HG02678 (cell line): ENCODE measurements at regions not wholly inside any gene's neighbourhood (a gene's known extent, or its start where the extent isn't known, plus 50 kb on each side); places are given as distances from the start of the nearest gene placed in this dataset.
A peak's percentile ranks its signal among the peaks of the same experiment; 100 is the strongest.

Source experiments
- ATAC-seq: cut with Tn5 transposase; IDR thresholded peaks from one replicate; pipeline ENCODE4 v1.9.1; 2021; ENCODE audit warnings: mild to moderate bottlenecking, moderate library complexity; ENCODE audit not compliant: unreplicated experiment

DNA sequence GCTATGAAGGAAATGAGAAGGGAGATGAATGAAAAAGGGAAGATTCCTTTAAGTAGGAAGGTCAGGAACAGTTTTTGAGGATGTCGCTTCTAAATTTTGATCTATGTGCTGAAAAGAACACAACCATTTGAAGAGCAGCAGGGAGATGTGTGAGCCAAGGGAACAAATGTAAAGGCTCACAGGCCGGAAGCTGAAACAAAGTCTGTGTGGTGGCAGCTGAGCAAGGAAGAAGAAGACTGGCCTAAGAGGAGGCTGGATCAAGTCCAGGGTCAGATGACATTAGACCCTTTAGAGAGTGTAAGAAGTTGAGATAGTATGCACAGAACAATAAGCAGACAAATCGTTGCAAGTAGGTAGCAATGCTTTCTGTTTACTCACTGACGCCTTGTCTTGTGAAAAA is 1631.4 kb upstream of the TENM4 start:
- no peak for ATAC-seq

DNA sequence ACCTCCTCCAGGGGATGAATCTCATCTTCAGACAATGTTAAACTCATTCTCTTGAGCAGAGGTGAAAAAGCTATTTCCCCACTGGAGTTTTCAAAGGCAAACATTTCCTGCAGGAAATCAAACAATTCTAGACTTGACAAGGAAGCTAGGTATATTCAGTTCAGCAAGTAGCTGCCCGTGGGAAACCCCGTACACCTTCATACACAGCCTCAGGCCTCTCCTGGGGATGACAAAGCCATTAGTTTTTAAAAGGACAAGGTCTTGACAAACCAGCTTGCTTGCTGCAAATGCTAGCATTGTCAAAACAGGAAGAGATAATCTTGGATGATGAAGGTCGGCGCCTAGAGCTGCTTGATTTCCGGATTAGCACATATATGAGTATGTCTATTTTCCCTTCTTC is 1630.8 kb upstream of the TENM4 start:
- no peak for ATAC-seq

DNA sequence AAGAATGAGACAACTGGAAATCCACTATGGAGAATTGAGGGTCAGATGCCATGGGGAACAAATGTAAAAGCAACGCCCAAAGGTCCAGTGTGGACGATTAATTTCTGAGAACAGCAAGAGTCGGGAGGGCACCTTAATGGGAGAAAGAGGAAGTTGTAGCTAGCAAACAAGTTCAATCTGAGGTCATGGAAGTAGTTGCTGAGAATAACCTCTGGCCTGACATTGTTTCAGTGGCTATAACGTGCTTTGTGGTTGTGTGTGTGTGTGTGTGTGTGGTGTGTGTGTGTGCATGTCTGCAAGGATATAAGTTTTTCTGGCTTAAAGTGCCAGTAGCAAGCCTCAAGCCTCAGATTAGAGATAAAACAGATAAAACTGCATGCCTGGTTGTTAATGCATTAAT is 1630.1 kb upstream of the TENM4 start:
- no peak for ATAC-seq

GRCh38 chr11:81059356-81059755 is 1618.5 kb upstream of the TENM4 start:
- ATAC-seq, result no peak

DNA sequence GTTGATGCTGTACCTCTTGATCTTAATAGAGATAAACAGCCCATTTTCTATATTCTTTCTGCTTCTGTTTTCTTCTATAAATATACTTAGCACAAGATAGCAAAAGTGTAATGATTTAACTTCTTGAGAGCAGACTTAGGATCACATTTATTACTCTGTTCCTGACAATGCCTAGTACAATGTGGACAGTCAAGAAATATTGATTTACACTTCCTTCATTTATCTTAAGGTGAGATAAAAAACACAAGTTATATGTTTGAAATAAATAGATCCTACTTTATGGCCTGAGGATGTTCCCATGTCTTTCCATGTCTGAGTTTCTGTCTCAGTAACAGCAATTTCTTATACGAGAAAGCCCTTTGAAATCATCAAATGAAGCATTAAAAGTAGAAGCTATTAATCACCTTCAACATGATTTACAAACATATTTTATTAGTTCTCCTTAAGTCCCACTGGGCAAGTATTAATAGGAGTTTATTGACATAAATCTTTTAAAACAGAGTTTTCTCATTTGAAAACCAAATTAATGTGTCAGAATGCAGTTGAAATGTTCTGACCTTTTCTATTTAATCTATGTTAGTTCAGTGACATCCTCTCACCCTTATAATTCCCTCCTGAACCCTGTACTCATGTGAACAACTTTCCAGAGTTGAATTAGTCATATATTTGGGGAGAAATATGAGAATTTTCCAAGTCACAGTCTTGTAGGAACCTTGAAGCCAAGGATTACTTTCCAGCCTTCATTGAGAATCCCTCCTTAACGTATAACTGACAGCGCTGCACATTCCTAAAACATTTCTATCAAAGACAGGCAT is 1611.7 kb upstream of the TENM4 start:
- no peak for ATAC-seq

GRCh38 chr11:81039916-81040524 is 1599.2 kb upstream of the TENM4 start:
- no peak for ATAC-seq

DNA sequence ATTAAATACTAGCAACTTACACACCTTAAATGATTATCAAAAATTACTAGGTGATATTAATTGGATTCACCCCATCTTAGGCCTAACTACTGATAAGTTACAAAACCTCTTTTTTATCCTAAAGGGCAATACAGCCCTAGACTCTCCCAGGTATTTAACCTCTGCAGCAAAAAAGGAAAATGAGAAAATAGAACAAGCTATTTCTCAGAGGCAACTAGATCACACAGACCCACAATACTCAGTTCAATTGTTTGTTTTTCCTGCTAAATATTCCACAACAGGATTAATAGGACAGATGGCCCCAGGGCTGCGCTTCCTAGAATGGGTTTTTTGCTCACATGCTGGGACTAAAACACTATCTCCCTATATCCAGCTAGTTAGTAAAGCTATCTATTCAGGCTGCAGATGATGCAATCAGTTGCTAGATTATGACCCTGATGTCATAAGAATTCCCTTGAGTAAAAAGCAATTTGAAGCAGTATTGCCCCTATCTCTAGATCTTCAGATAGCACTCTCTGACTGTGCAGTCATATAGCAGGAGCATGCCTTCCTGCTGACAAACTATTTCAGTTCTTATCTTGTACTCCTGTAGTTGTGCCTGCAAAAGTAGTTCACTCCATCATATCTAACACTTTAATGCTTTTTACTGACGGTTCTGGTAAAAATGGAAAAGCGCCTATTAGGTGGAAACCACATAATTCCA is 1595.5 kb upstream of the TENM4 start:
- ATAC-seq, result no peak

- no peak for ATAC-seq
Measured at GRCh38 chr11:81033779-81034540, 1593.1 kb upstream of the TENM4 start.

DNA sequence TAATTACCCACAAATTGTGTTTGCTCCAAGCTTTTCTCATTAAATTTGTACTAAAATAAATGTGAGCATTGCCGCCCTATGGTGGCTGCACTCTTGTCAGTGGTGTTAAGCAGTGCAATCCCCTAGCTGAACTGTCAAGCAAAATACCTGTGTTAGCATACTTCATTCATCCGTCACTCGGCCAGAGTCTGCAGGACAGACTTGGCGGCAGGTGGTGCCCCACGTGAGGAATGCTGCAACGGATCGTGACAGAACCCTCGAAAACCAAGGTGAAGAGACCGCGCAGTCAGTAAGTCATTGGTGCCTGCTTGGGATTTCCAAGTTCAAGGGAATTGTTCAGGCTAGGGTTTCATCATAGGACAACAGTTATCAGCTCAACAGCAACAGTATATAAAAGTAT is 1592.1 kb upstream of the TENM4 start:
- no peak for ATAC-seq

DNA sequence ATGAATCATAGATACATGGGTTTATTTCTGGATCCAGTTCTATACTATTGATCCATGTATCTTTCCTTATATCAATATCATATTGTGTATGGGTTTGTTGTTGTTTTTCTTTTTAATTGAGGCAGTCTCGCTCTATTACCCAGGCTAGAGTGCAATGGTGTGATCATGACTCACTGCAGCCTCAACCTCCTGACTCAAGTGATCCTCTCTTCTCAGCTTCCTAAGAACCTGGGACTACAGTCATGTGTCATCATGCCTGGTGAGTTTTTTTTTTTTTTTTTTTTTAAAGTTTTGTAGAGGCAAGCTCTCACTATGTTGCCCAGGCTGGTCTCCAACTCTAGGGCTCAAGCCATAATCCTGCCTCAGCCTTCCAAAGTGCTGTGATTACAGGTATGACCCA is 1589.4 kb upstream of the TENM4 start:
- no peak for ATAC-seq

DNA sequence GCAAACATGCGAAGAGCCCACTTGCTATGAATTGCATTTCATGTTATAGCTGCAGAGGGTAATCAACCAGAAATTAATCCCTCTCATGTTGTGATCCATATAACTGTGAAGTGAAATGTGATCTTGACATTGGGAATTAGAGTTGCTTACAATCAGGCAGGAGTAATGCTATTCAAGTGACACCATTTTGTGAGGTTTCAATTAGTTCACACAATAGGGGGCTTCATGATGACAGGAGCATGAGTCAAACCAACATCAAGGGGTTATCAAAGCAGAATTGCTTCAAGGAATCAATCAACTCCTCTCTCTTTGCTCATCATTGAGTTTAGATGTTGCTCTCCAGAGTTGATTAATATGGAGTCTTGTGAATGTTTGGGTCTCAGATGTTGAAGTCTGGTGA is 1585.2 kb upstream of the TENM4 start:
- ATAC-seq, result no peak

DNA sequence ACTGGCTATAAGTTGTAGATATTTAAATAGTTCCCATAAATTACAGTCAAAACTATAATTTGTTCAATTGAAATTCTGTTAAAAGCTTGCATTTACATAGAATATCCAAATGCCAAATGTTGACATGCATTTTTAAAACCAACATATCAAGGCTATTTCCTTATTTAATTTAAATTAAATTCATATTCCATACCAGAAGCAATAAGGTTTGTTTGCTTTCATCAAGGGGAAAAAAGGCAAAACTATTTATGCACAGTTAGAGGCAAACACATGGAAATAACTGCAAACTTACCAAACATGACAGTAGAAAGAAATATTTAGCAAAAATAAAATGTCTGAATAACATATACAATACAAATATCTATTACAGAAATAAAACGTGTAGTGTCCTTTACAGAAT is 1581.2 kb upstream of the TENM4 start:
- no peak for ATAC-seq

DNA sequence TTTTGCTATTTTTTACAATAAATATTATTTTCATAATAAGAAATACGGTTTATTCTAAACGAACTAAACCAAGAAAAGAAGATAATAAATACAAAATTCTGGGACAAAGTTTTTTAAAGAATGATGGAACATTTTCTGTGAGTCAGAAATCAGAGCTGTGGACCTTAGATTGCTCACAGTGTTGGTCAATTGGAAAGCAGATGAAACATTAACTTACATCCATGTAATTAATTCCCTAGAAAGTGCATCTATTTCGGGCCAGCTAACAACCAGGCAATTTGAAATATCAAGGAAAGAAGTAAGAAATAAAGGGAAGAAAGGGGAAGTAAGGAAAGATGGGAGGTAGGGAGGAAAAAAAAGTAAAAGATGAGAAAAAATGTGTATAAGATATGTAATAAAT is 1569.8 kb upstream of the TENM4 start:
- ATAC-seq, result no peak

DNA sequence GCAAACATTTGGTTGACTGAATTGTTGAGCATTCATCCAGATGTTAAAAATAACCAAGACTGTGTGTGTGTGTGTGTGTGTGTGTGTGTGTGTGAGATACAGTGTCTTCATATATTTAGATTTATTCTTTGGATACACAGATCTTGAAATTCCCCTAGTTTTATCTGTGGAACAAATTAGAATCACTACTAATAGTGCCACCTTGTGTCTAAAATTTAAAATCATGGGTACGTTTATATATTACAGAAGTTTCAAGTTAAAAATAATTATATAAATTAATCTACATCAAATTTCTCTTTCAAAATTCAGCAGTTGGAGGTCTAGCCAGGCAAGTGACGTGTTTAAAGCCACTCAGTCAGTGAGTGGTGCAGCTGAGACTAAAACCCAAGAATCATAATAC is 1566.2 kb upstream of the TENM4 start:
- no peak for ATAC-seq

DNA sequence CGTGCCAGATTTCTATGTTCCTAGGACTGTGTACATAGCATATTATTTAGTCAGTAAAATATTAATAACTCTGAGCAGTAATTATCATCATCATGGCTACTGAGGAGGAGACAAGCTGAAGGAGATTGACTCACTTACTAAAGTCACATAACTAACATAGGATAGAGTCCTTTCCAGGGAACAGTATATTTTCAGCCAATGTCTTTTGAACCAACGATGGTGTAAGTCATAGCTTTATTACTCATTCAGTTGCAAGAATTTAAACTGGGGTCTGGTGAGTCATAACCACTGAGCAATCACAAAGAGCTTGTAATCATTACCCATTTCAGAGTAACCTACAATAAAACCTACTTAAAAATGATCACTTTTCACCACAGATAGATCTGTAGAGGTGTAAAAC is 1564.8 kb upstream of the TENM4 start:
- ATAC-seq, result peak; percentile 55

DNA sequence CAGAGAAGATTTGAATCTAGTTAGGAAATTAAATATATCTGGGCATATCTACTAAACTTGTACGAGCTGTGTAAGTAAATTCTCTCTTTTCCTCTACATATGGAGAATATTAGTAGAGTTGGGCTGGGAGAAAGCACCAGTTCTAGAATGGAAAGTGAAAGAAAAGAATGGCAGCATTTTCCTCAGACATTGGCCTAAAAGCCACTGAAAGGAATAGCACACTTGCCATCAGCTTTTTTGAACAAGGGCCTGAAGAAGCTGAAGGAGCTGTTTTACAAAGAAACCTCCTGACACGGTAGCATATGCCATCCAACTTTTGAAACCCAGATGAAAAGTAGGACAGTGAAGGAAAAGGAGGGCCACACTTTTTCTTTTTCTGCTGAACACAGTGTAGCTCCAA is 1563.7 kb upstream of the TENM4 start:
- ATAC-seq, result no peak

GRCh38 chr11:81002374-81002773 is 1561.5 kb upstream of the TENM4 start:
- no peak for ATAC-seq

GRCh38 chr11:81000735-81001134 is 1559.9 kb upstream of the TENM4 start:
- ATAC-seq, result no peak

GRCh38 chr11:81000334-81000733 is 1559.5 kb upstream of the TENM4 start:
- no peak for ATAC-seq

DNA sequence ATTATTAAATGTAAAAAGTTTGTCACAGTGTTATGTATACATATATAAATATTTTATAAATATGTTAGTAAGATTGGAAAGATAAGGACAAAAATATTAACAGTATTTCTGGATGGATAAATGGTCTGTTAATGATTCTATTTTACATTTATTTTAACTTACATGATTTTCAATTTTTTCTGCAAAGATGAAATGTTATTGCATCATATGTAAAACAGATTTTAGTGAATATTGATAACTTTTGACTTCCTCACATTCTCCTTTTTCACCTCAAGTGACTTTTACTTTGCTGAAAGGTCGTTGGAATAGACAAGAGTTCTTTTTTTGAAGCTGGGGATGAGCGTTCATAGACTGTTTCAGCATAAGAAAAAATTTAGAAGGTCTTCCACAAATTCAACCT is 1554.7 kb upstream of the TENM4 start:
- ATAC-seq, result no peak

DNA sequence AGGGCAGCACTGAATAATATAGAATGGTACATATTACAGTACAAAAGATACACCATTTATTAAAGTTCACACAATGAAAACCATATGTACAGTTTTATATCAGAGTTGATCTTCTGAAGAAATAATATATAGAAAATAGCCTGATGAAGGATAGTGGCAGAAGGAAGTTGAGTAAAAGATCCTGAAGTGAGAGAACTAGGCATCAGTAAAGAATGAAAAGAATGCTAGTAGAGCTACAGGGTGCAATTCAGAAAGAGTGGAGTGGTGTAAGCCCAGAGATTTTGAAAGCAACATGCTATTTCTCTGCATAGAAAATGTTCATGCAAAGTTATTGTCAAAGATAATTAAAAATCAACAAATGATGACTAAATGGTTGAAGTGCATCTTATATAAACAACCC is 1552.7 kb upstream of the TENM4 start:
- no peak for ATAC-seq
